HepG2 (cell line): ENCODE measurements at regions not wholly inside any gene's neighbourhood (a gene's known extent, or its start where the extent isn't known, plus 50 kb on each side); places are given as distances from the start of the nearest gene placed in this dataset.

Experiments used
- EP300 ChIP-seq, 3 experiments: sonication (generic) in 1 of 3; formaldehyde crosslinking in 1 of 3; IDR thresholded peaks; 2 replicates each; pipeline versions ENCODE4 v1.5.1 to v1.6.1; 2011 to 2020; ENCODE audit warnings: low read depth in 2 of 3, low read length in 2 of 3, borderline replicate concordance in 1 of 3, improper control_type of control experiment in 1 of 3, mild to moderate bottlenecking in 1 of 3, missing genetic modification reagents in 1 of 3, moderate library complexity in 1 of 3
- HNRNPUL1 ChIP-seq: fragments of 200-400 bp; formaldehyde crosslinking; IDR thresholded peaks from 2 replicates; pipeline ENCODE4 v1.6.1; 2017; ENCODE audit warnings: low read depth, mild to moderate bottlenecking, low read length, moderate library complexity
- ZBTB8A ChIP-seq: sonication (generic); formaldehyde crosslinking; IDR thresholded peaks from 2 replicates; pipeline ENCODE4 v1.4.0; 2020; ENCODE audit warnings: mild to moderate bottlenecking, low read depth, missing genetic modification reagents, borderline replicate concordance
- TF ChIP-seq, protein P1 (sequence below): sonication (generic); formaldehyde crosslinking; IDR thresholded peaks from 2 replicates; pipeline ENCODE4 v1.4.0; 2020; ENCODE audit warnings: missing genetic modification reagents
- TF ChIP-seq, protein P2 (sequence below): sonication (generic); formaldehyde crosslinking; IDR thresholded peaks from 2 replicates; pipeline ENCODE4 v1.8.1; 2023; ENCODE audit warnings: mild to moderate bottlenecking, inconsistent platforms, moderate library complexity, missing genetic modification reagents, borderline replicate concordance

DNA sequence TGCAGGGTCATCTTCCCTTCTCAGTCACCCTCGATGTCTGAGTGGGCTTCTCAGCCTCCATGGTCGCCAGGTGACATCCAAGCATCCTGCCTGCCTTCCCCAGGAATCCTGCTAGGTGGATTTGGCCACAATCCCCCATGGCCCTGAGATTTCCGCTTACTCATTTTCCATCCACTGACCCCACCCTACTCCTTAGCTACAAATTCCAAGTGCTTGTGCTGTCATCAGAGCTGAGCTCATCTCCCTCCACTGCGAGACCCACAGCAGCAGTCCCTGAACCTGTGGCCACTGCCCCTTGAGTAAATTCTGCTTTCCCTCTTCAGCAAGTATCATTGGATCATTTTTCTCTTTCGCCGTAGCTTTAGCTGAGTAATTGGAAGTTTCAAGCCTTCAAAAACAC lies 90.5 kb upstream of the ANKRD10 start:
- TF ChIP-seq, protein P1, sequence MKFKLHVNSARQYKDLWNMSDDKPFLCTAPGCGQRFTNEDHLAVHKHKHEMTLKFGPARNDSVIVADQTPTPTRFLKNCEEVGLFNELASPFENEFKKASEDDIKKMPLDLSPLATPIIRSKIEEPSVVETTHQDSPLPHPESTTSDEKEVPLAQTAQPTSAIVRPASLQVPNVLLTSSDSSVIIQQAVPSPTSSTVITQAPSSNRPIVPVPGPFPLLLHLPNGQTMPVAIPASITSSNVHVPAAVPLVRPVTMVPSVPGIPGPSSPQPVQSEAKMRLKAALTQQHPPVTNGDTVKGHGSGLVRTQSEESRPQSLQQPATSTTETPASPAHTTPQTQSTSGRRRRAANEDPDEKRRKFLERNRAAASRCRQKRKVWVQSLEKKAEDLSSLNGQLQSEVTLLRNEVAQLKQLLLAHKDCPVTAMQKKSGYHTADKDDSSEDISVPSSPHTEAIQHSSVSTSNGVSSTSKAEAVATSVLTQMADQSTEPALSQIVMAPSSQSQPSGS = no peak
- TF ChIP-seq EP300 (IDR thresholded peaks at IDR 0.05; ENCODE audit: low read depth in 2 of 2, low read length in 2 of 2) (no peak), EP300 (CRISPR knock-in tag; IDR thresholded peaks at IDR 0.05; ENCODE audit: borderline replicate concordance) (no peak), HNRNPUL1 (no peak), ZBTB8A (CRISPR knock-in tag) (no peak)
- TF ChIP-seq, protein P2, sequence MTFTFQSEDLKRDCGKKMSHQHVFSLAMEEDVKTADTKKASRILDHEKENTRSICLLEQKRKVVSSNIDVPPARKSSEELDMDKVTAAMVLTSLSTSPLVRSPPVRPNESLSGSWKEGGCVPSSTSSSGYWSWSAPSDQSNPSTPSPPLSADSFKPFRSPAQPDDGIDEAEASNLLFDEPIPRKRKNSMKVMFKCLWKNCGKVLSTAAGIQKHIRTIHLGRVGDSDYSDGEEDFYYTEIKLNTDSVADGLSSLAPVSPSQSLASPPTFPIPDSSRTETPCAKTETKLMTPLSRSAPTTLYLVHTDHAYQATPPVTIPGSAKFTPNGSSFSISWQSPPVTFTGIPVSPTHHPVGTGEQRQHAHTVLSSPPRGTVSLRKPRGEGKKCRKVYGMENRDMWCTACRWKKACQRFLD (CRISPR knock-in tag) = no peak
